Esophagus muscularis mucosa (tissue), 4 donors: ENCODE measurements at regions not wholly inside any gene's neighbourhood (a gene's known extent, or its start where the extent isn't known, plus 50 kb on each side); places are given as distances from the start of the nearest gene placed in this dataset.

Experiments used
- DNase-seq: peaks from one replicate; pipeline ENCODE4 v3.0.0-alpha.2; 2017; ENCODE audit errors: extremely low spot score
- H3K27ac ChIP-seq, 4 donors: fragments of 200-600 bp; sonication (generic); replicated peaks in 1 of 4; 1 replicate in 3 of 4; 2 replicates in 1 of 4; pipeline ENCODE4 v1.5.1; 2016 to 2019; ENCODE audit warnings: mild to moderate bottlenecking in 1 of 4
- H3K27me3 ChIP-seq, 4 donors: fragments of 200-600 bp; sonication (generic); one replicate each; pipeline versions ENCODE4 v1.5.1 to v1.6.0; 2016 to 2019
- H3K36me3 ChIP-seq, 4 donors: fragments of 200-600 bp; sonication (generic); one replicate each; pipeline ENCODE4 v1.5.1; 2016 to 2019
- H3K4me1 ChIP-seq, 4 donors: fragments of 200-600 bp; sonication (generic); one replicate each; pipeline ENCODE4 v1.5.1; 2016 to 2019
- H3K4me3 ChIP-seq, 4 donors: fragments of 200-600 bp; sonication (generic); 1 replicate in 2 of 4; 2 replicates in 2 of 4; pipeline ENCODE4 v1.5.1; 2016 to 2019; ENCODE audit warnings: mild to moderate bottlenecking in 4 of 4, moderate library complexity in 1 of 4
- H3K9me3 ChIP-seq, 4 donors: fragments of 200-600 bp; sonication (generic); 1 replicate in 3 of 4; 2 replicates in 1 of 4; pipeline ENCODE4 v1.5.1; 2016 to 2019
- CTCF ChIP-seq, 3 experiments: fragments of 200-600 bp in 2 of 3; fragments of 450-650 bp in 1 of 3; sonication (generic) in 2 of 3; IDR thresholded peaks; one replicate each; pipeline ENCODE4 v1.5.1; 2017 to 2019; ENCODE audit warnings: antibody characterized with exemption in 3 of 3, mild to moderate bottlenecking in 2 of 3, moderate library complexity in 1 of 3
- EP300 ChIP-seq: sonication (generic); formaldehyde crosslinking; IDR thresholded peaks from one replicate; pipeline ENCODE4 v1.6.1; 2017; ENCODE audit warnings: antibody characterized with exemption
- POLR2A ChIP-seq: fragments of 450-650 bp; IDR thresholded peaks from one replicate; pipeline ENCODE4 v1.6.1; 2017; ENCODE audit warnings: antibody characterized with exemption, moderate library complexity, mild to moderate bottlenecking, low read depth
- POLR2AphosphoS5 ChIP-seq, 2 donors: sonication (generic); formaldehyde crosslinking; IDR thresholded peaks; one replicate each; pipeline ENCODE4 v1.6.1; 2017; ENCODE audit warnings: antibody characterized with exemption in 2 of 2
- WGBS: methylation state at CpG from one replicate; pipeline ENCODE4 v1.1.5; 2018; 5-methylcytosine and 5-hydroxymethylcytosine counted together
- intact Hi-C: fragments of 100-400 bp; cut with DNase I; formaldehyde crosslinking; loops from one replicate; pipeline ENCODE4 v1.15.1; 2023

GRCh38 chr3:83034806-83035703 is 1273.6 kb upstream of the GBE1 start:
- no peak overlapping the region for H3K4me3 ChIP-seq
- no peaks in the 10 kb centered on the region for H3K27me3 ChIP-seq

GRCh38 chr3:83033133-83033532 is 1271.7 kb upstream of the GBE1 start:
- intact Hi-C loops: no loop called here
- H3K36me3 ChIP-seq: no peaks in the 10 kb centered on the region
- H3K4me3 ChIP-seq: no peak overlapping the region
- no peaks in the 10 kb centered on the region for H3K9me3 ChIP-seq
- peaks cover 0 to 7% (median 0%) of the 10 kb centered on the region in 4 donors for H3K4me1 ChIP-seq
- no peaks in the 10 kb centered on the region for H3K27me3 ChIP-seq
- no peak for TF ChIP-seq CTCF (IDR thresholded peaks at IDR 0.05)
- TF ChIP-seq EP300: no peak
- TF ChIP-seq POLR2AphosphoS5 (IDR thresholded peaks at IDR 0.05): no peak
- no peak for TF ChIP-seq POLR2A
- DNase-seq: no peak
- no peak overlapping the region for H3K27ac ChIP-seq

More at GRCh38 chr3:83034806-83035703, 1273.6 kb upstream of the GBE1 start:
- Histone ChIP-seq H3K4me1 (peaks cover 0 to 7% (median 0%) of the 10 kb centered on the region in 4 donors), H3K9me3 (no peaks in the 10 kb centered on the region), H3K27ac (no peak overlapping the region), H3K36me3 (no peaks in the 10 kb centered on the region)
- WGBS: 91% methylated on average over 4 of the region's 16 CpGs
- intact Hi-C loops: no loop called here
- no peak for DNase-seq
- TF ChIP-seq CTCF (IDR thresholded peaks at IDR 0.05) (no peak), POLR2A (no peak), POLR2AphosphoS5 (IDR thresholded peaks at IDR 0.05) (no peak)

GRCh38 chr3:83023086-83023485 is 1261.6 kb upstream of the GBE1 start:
- no peak overlapping the region for H3K4me3 ChIP-seq
- intact Hi-C loops: no loop called here
- H3K36me3 ChIP-seq: no peaks in the 10 kb centered on the region
- 91% methylated on average over 3 of the region's 3 CpGs for WGBS
- TF ChIP-seq CTCF (IDR thresholded peaks at IDR 0.05) (no peak), POLR2AphosphoS5 (IDR thresholded peaks at IDR 0.05) (no peak), POLR2A (no peak), EP300 (no peak)
- DNase-seq: no peak
- H3K9me3 ChIP-seq: no peaks in the 10 kb centered on the region
- no peak overlapping the region for H3K27ac ChIP-seq
- H3K4me1 ChIP-seq: no peaks in the 10 kb centered on the region
- H3K27me3 ChIP-seq: no peaks in the 10 kb centered on the region

GRCh38 chr3:83011481-83011880 is 1250.0 kb upstream of the GBE1 start:
- no peak overlapping the region for H3K27ac ChIP-seq

More at GRCh38 chr3:83011481-83011880, 1250.0 kb upstream of the GBE1 start:
- Histone ChIP-seq H3K27me3 (no peaks in the 10 kb centered on the region), H3K4me1 (no peaks in the 10 kb centered on the region), H3K36me3 (no peaks in the 10 kb centered on the region), H3K4me3 (no peak overlapping the region), H3K9me3 (no peaks in the 10 kb centered on the region)
- TF ChIP-seq EP300 (no peak), CTCF (IDR thresholded peaks at IDR 0.05) (no peak), POLR2AphosphoS5 (IDR thresholded peaks at IDR 0.05) (no peak), POLR2A (no peak)
- intact Hi-C loops: no loop called here
- 49% methylated on average over 4 of the region's 4 CpGs for WGBS
- DNase-seq: no peak
